GM23248 (cell line): ENCODE measurements at regions not wholly inside any gene's neighbourhood (a gene's known extent, or its start where the extent isn't known, plus 50 kb on each side); places are given as distances from the start of the nearest gene placed in this dataset.

Source experiments
- EZH2 ChIP-seq: fragments of 200-600 bp; sonication (generic); IDR thresholded peaks from 2 replicates; pipeline ENCODE4 v1.6.1; 2018; ENCODE audit warnings: antibody characterized with exemption, mild to moderate bottlenecking; ENCODE audit not compliant: insufficient read depth, poor library complexity, severe bottlenecking
- EZH2phosphoT487 ChIP-seq: fragments of 200-600 bp; sonication (generic); IDR thresholded peaks from 2 replicates; pipeline ENCODE4 v1.6.1; 2018; ENCODE audit warnings: antibody characterized with exemption, moderate library complexity, mild to moderate bottlenecking, low read depth; ENCODE audit not compliant: insufficient read depth

- TF ChIP-seq EZH2phosphoT487 (no peak), EZH2 (no peak)
Observed at GRCh38 chr11:104329078-104329665, 165.2 kb upstream of the PDGFD start.
